ENCODE measurements at regions not wholly inside any gene's neighbourhood (a gene's known extent, or its start where the extent isn't known, plus 50 kb on each side); places are given as distances from the start of the nearest gene placed in this dataset.

DNA sequence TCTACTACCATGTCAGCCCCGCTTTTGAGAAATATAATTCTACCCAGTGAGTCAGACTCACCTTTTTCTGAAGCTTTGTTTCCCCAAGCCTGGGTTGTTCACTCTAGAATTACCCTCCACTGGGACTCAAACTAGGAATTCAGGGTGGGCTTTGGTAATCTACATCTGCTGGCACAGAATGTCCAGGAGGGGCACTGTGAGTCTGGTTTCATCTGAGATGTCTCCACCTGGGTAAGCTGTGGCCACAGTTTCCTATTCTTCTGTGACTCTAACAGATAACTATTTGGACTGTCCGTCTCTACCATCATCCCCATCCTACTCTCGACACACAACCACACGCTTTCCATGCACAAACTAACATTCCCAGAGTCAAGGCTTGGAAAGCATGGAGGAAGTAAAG, 457.2 kb downstream of the STK39 start:
- 52 to 53% methylated on average over 4 of the region's 4 CpGs for WGBS, 2 experiments (ENCODE audit: low coverage in 1 of 2, low lambda C conversion rate in 2 of 2, missing lambda C conversion rate in 2 of 2)
- no peak for TF ChIP-seq EZH2 (IDR thresholded peaks at IDR 0.05; ENCODE audit: insufficient read depth, poor library complexity, severe bottlenecking)
- no peak for TF ChIP-seq EZH2phosphoT487 (IDR thresholded peaks at IDR 0.05; ENCODE audit: insufficient read depth, low read depth)
- Histone ChIP-seq H3K79me2 (ENCODE audit: insufficient read depth) (no peaks in the 10 kb centered on the region), H3K9ac (no peak overlapping the region), H3K27ac (no peak overlapping the region), H3K9me3 (ENCODE audit: low read depth) (no peaks in the 10 kb centered on the region), H3F3A (ENCODE audit: insufficient read depth) (no peaks in the 10 kb centered on the region), H3K36me3 (ENCODE audit: low read depth) (no peaks in the 10 kb centered on the region), H3K4me3 (no peak overlapping the region), H4K20me1 (ENCODE audit: insufficient read depth) (no peaks in the 10 kb centered on the region), H3K9me2 (ENCODE audit: insufficient read depth) (no peaks in the 10 kb centered on the region), H2AFZ (no peak overlapping the region), H3K4me2 (ENCODE audit: unreplicated experiment) (no peak overlapping the region), H3K27me3 (replicated peaks; ENCODE audit: insufficient read depth) (no peaks in the 10 kb centered on the region), H3K4me1 (ENCODE audit: insufficient read depth) (no peaks in the 10 kb centered on the region)
- DNase-seq = no peak
- in situ Hi-C loops (cut with MboI) = no loop called here

DNA sequence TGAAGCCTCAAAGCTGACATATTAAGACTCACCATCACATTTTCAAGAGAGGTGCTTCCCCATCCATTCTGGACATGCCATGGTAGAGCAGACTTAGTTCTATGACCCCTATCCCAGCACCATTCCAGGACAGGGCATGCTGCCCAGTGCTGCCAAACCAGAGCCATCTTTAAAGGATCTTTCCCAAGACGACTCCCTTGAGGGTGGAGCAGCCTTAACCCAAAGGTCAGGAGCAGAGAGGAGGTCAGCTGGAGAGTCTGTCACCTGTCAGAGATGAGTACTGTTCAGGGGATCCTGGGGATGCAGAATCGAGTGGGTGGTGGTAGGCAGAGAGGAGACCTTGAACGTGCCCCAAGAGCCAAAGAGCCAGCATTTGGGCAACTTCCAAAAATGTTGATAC, 459.8 kb downstream of the STK39 start:
- Histone ChIP-seq H3K36me3 (ENCODE audit: low read depth) (no peaks in the 10 kb centered on the region), H3K4me1 (ENCODE audit: insufficient read depth) (no peaks in the 10 kb centered on the region), H3K4me2 (ENCODE audit: unreplicated experiment) (no peak overlapping the region), H3K9ac (no peak overlapping the region), H3K9me2 (ENCODE audit: insufficient read depth) (no peaks in the 10 kb centered on the region), H3K27ac (no peak overlapping the region), H3K79me2 (ENCODE audit: insufficient read depth) (no peaks in the 10 kb centered on the region), H4K20me1 (ENCODE audit: insufficient read depth) (no peaks in the 10 kb centered on the region), H2AFZ (no peak overlapping the region), H3K9me3 (ENCODE audit: low read depth) (no peaks in the 10 kb centered on the region), H3K27me3 (replicated peaks; ENCODE audit: insufficient read depth) (no peaks in the 10 kb centered on the region), H3K4me3 (no peak overlapping the region), H3F3A (ENCODE audit: insufficient read depth) (no peaks in the 10 kb centered on the region)
- TF ChIP-seq EZH2 (IDR thresholded peaks at IDR 0.05; ENCODE audit: insufficient read depth, poor library complexity, severe bottlenecking) (no peak), EZH2phosphoT487 (IDR thresholded peaks at IDR 0.05; ENCODE audit: insufficient read depth, low read depth) (no peak)
- in situ Hi-C loops (cut with MboI) = no loop called here
- 4 to 8% methylated on average over 3 of the region's 3 CpGs for WGBS, 2 experiments (ENCODE audit: low coverage in 1 of 2, low lambda C conversion rate in 2 of 2, missing lambda C conversion rate in 2 of 2)
- no peak for DNase-seq

DNA sequence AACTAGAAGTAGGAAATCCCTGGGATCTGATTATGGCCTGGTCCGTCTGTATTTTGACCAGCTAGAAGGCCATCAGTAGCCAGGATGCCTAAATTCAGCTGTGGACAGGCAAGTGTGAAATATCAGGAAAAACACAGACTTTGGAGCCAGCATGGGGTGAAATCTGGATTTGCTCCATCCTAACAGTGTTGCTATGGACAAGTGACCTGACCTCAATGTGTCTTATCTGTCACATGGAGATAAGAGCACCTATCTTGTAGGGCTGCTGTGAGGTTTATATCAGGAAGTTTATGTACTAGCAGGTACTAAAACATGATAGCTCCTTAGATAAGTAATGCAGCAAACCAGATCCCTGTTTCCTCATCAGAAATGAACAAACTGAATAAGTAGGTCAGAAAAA, 460.4 kb downstream of the STK39 start:
- no peaks in the 10 kb centered on the region for H3K79me2 ChIP-seq (ENCODE audit: insufficient read depth)
- H3F3A ChIP-seq (ENCODE audit: insufficient read depth) = no peaks in the 10 kb centered on the region
- H4K20me1 ChIP-seq (ENCODE audit: insufficient read depth) = no peaks in the 10 kb centered on the region
- no peak for DNase-seq
- H2AFZ ChIP-seq = no peak overlapping the region
- no peak for TF ChIP-seq EZH2phosphoT487 (IDR thresholded peaks at IDR 0.05; ENCODE audit: insufficient read depth, low read depth)
- no peak for TF ChIP-seq EZH2 (IDR thresholded peaks at IDR 0.05; ENCODE audit: insufficient read depth, poor library complexity, severe bottlenecking)
- H3K9me3 ChIP-seq (ENCODE audit: low read depth) = no peaks in the 10 kb centered on the region
- no peak overlapping the region for H3K4me2 ChIP-seq (ENCODE audit: unreplicated experiment)
- no peaks in the 10 kb centered on the region for H3K9me2 ChIP-seq (ENCODE audit: insufficient read depth)
- no peaks in the 10 kb centered on the region for H3K27me3 ChIP-seq (replicated peaks; ENCODE audit: insufficient read depth)
- no peak overlapping the region for H3K4me3 ChIP-seq
- H3K27ac ChIP-seq = no peak overlapping the region
- H3K9ac ChIP-seq = no peak overlapping the region
- WGBS, 2 experiments (ENCODE audit: low coverage in 1 of 2, low lambda C conversion rate in 2 of 2, missing lambda C conversion rate in 2 of 2) = 53 to 58% methylated on average over 1 of the region's 1 CpG
- H3K36me3 ChIP-seq (ENCODE audit: low read depth) = no peaks in the 10 kb centered on the region
- in situ Hi-C loops (cut with MboI) = no loop called here
- no peaks in the 10 kb centered on the region for H3K4me1 ChIP-seq (ENCODE audit: insufficient read depth)

DNA sequence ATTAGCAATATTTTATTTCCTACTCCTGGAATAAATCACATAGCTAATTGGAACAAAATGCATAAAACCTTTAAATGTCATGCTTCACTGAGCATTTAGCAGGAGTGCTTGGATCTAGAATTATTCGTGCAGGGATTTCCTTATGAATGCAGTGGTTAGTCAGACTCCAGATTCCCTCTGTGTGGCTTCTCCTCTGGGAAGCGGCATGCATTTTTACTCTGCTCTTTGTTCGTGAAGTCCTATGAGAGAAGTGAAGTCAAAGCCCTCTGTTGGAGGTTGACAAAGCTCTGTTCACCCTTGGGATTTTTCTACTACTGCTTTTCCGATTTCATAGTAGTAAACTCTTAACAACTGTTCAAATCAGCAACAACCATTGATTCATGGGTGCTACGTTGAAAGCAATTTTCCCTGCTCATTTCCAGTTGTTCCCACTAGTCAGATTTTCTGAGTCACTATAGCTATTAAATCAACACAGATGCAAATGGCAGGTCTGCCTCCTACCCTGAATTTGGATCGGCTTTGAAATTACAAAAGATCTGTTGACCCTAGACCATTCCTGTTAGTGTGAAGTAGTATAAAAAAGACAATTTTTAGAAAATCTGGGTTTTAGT, 461.7 kb downstream of the STK39 start:
- Histone ChIP-seq H3K27ac (no peak overlapping the region), H3K9me3 (ENCODE audit: low read depth) (no peaks in the 10 kb centered on the region), H3K9me2 (ENCODE audit: insufficient read depth) (no peaks in the 10 kb centered on the region), H3K4me1 (ENCODE audit: insufficient read depth) (no peaks in the 10 kb centered on the region), H3K4me3 (no peak overlapping the region), H3K9ac (no peak overlapping the region), H3F3A (ENCODE audit: insufficient read depth) (no peaks in the 10 kb centered on the region), H3K27me3 (replicated peaks; ENCODE audit: insufficient read depth) (no peaks in the 10 kb centered on the region), H4K20me1 (ENCODE audit: insufficient read depth) (no peaks in the 10 kb centered on the region), H3K4me2 (ENCODE audit: unreplicated experiment) (no peak overlapping the region), H3K79me2 (ENCODE audit: insufficient read depth) (no peaks in the 10 kb centered on the region), H2AFZ (no peak overlapping the region), H3K36me3 (ENCODE audit: low read depth) (no peaks in the 10 kb centered on the region)
- no peak for TF ChIP-seq EZH2phosphoT487 (IDR thresholded peaks at IDR 0.05; ENCODE audit: insufficient read depth, low read depth)
- in situ Hi-C loops (cut with MboI) = no loop called here
- DNase-seq = no peak
- 25 to 28% methylated on average over 6 of the region's 6 CpGs for WGBS, 2 experiments (ENCODE audit: low coverage in 1 of 2, low lambda C conversion rate in 2 of 2, missing lambda C conversion rate in 2 of 2)

DNA sequence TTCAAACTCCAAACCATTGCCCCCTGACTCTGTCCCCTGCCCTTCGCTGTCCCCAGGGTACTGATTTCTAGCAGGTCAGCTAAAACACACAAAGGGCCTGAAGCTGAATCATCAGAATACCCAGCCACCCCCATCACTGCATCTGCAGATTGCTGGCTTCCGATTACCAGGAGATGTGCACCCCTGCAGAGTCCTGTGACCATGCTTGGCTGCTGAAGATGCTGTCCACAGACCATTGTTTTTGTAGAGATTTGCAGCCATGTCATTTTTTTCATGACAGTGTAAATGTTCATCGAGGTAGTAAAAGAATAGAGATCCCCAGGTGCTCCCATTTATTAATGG, 463.3 kb downstream of the STK39 start:
- 20 to 25% methylated on average over 3 of the region's 3 CpGs for WGBS, 2 experiments (ENCODE audit: low coverage in 1 of 2, low lambda C conversion rate in 2 of 2, missing lambda C conversion rate in 2 of 2)
- in situ Hi-C loops (cut with MboI) = no loop called here
- TF ChIP-seq EZH2phosphoT487 (IDR thresholded peaks at IDR 0.05; ENCODE audit: insufficient read depth, low read depth) (no peak), EZH2 (IDR thresholded peaks at IDR 0.05; ENCODE audit: insufficient read depth, poor library complexity, severe bottlenecking) (no peak)
- Histone ChIP-seq H3K9ac (no peak overlapping the region), H3K4me2 (ENCODE audit: unreplicated experiment) (no peak overlapping the region), H3K9me3 (ENCODE audit: low read depth) (no peaks in the 10 kb centered on the region), H3K4me3 (no peak overlapping the region), H3K27ac (no peak overlapping the region), H3F3A (ENCODE audit: insufficient read depth) (no peaks in the 10 kb centered on the region), H3K4me1 (ENCODE audit: insufficient read depth) (no peaks in the 10 kb centered on the region), H2AFZ (no peak overlapping the region), H4K20me1 (ENCODE audit: insufficient read depth) (no peaks in the 10 kb centered on the region), H3K9me2 (ENCODE audit: insufficient read depth) (no peaks in the 10 kb centered on the region), H3K79me2 (ENCODE audit: insufficient read depth) (no peaks in the 10 kb centered on the region), H3K27me3 (replicated peaks; ENCODE audit: insufficient read depth) (no peaks in the 10 kb centered on the region), H3K36me3 (ENCODE audit: low read depth) (no peaks in the 10 kb centered on the region)
- DNase-seq = no peak

Measured in GM23248 (cell line).